Stromal cell of bone marrow (primary cell): ENCODE measurements at regions not wholly inside any gene's neighbourhood (a gene's known extent, or its start where the extent isn't known, plus 50 kb on each side); places are given as distances from the start of the nearest gene placed in this dataset.
"Not testable (repeated sequence)": the region's sequence is repeated elsewhere in the genome, so short reads cannot be mapped to it uniquely, and the experiment has no call there.

Experiments
- DNase-seq: peaks from one replicate; pipeline ENCODE4 v3.0.0-alpha.2; 2012; ENCODE audit warnings: low read depth

GRCh38 chr20:30511322-30512030 is 746.0 kb upstream of the DEFB115 start:
- no peak for DNase-seq

- DNase-seq, result no peak
Observed at GRCh38 chr20:30513050-30513628, 744.3 kb upstream of the DEFB115 start.

- not testable (repeated sequence) for DNase-seq
Observed at GRCh38 chr20:30515915-30516314, 741.5 kb upstream of the DEFB115 start.

GRCh38 chr20:30518906-30519305 is 738.6 kb upstream of the DEFB115 start:
- not testable (repeated sequence) for DNase-seq

GRCh38 chr20:30521686-30522415 is 735.6 kb upstream of the DEFB115 start:
- DNase-seq, result not testable (repeated sequence)

- not testable (repeated sequence) for DNase-seq
Observed at GRCh38 chr20:30524155-30524554, 733.3 kb upstream of the DEFB115 start.

GRCh38 chr20:30524761-30525160 is 732.7 kb upstream of the DEFB115 start:
- DNase-seq, result not testable (repeated sequence)

- not testable (repeated sequence) for DNase-seq
Observed at GRCh38 chr20:30533653-30534052, 723.8 kb upstream of the DEFB115 start.

- DNase-seq, result not testable (repeated sequence)
Observed at GRCh38 chr20:30537459-30537858, 720.0 kb upstream of the DEFB115 start.

- DNase-seq, result not testable (repeated sequence)
Observed at GRCh38 chr20:30540330-30541069, 717.0 kb upstream of the DEFB115 start.

GRCh38 chr20:30551236-30551635 is 706.2 kb upstream of the DEFB115 start:
- DNase-seq, result not testable (repeated sequence)

- DNase-seq, result not testable (repeated sequence)
Observed at GRCh38 chr20:30556797-30557196, 700.7 kb upstream of the DEFB115 start.

- DNase-seq, result not testable (repeated sequence)
Observed at GRCh38 chr20:30565086-30565485, 692.4 kb upstream of the DEFB115 start.

GRCh38 chr20:30569867-30570266 is 687.6 kb upstream of the DEFB115 start:
- DNase-seq, result not testable (repeated sequence)

- not testable (repeated sequence) for DNase-seq
Observed at GRCh38 chr20:30570622-30571021, 686.8 kb upstream of the DEFB115 start.

- not testable (repeated sequence) for DNase-seq
Observed at GRCh38 chr20:30574337-30574736, 683.1 kb upstream of the DEFB115 start.

GRCh38 chr20:30579069-30579468 is 678.4 kb upstream of the DEFB115 start:
- not testable (repeated sequence) for DNase-seq

- DNase-seq, result peak; percentile 49
Observed at GRCh38 chr20:30579824-30580438, 677.5 kb upstream of the DEFB115 start.

- not testable (repeated sequence) for DNase-seq
Observed at GRCh38 chr20:30581839-30582238, 675.6 kb upstream of the DEFB115 start.

GRCh38 chr20:30584403-30584802 is 673.1 kb upstream of the DEFB115 start:
- DNase-seq, result not testable (repeated sequence)

- DNase-seq, result peak; percentile 11
Observed at GRCh38 chr20:30585244-30585796, 672.1 kb upstream of the DEFB115 start.
